GM23248 (cell line): ENCODE measurements at regions not wholly inside any gene's neighbourhood (a gene's known extent, or its start where the extent isn't known, plus 50 kb on each side); places are given as distances from the start of the nearest gene placed in this dataset.

ENCODE experiments used
- EZH2 ChIP-seq: fragments of 200-600 bp; sonication (generic); IDR thresholded peaks from 2 replicates; pipeline ENCODE4 v1.6.1; 2018; ENCODE audit warnings: antibody characterized with exemption, mild to moderate bottlenecking; ENCODE audit not compliant: insufficient read depth, poor library complexity, severe bottlenecking
- EZH2phosphoT487 ChIP-seq: fragments of 200-600 bp; sonication (generic); IDR thresholded peaks from 2 replicates; pipeline ENCODE4 v1.6.1; 2018; ENCODE audit warnings: antibody characterized with exemption, moderate library complexity, mild to moderate bottlenecking, low read depth; ENCODE audit not compliant: insufficient read depth

- TF ChIP-seq EZH2 (no peak), EZH2phosphoT487 (no peak)
Observed at GRCh38 chr9:135321580-135321979, 158.0 kb upstream of the PPP1R26 start.
